IMR-90 (cell line): ENCODE measurements at regions not wholly inside any gene's neighbourhood (a gene's known extent, or its start where the extent isn't known, plus 50 kb on each side); places are given as distances from the start of the nearest gene placed in this dataset.

Source experiments
- ATAC-seq: fragments of 200-7000 bp; cut with Tn5 transposase; 2 replicates; pipeline ENCODE4 v1.9.1; 2020; ENCODE audit warnings: low read depth, mild to moderate bottlenecking, moderate library complexity
- BruUV-seq: library from RNA; stranded (reverse); fragments of 400-500 nt; replicated peaks from 2 replicates; lab custom pipeline; 2021; lab: Mats Ljungman, UMichigan
- CTCF ChIA-PET: fragments of 300-600 bp; formaldehyde crosslinking; extraction: SDS; loops from one replicate; lab custom pipeline; 2021; ENCODE audit warnings: antibody characterized with exemption; lab: Yijun Ruan, JAX
- POLR2A ChIA-PET: fragments of 300-600 bp; sonication (Branson Sonifier 250); formaldehyde crosslinking; loops from one replicate; lab custom pipeline; 2022; ENCODE audit warnings: antibody characterized with exemption; ENCODE audit not compliant: unreplicated experiment; lab: Charles Lee
- DNase-seq: peaks from one replicate; pipeline ENCODE4 v3.0.0; 2013
- H2AFZ ChIP-seq: replicated peaks from 2 replicates; pipeline ENCODE3; 2013; ENCODE audit warnings: low read length, mild to moderate bottlenecking; ENCODE audit not compliant: poor library complexity
- H2AK5ac ChIP-seq: 2 replicates; pipeline ENCODE4 v1.6.1; 2013; ENCODE audit warnings: low read depth, low read length, inconsistent platforms
- H2AK9ac ChIP-seq: replicated peaks from 2 replicates; pipeline ENCODE3; 2013; ENCODE audit warnings: mild to moderate bottlenecking, low read depth, low read length, moderate library complexity; ENCODE audit not compliant: poor library complexity
- H2BK120ac ChIP-seq: 2 replicates; pipeline ENCODE4 v1.6.1; 2013; ENCODE audit warnings: low read depth, low read length, inconsistent platforms
- H2BK15ac ChIP-seq: 3 replicates; pipeline ENCODE4 v1.6.1; 2013; ENCODE audit warnings: low read depth, low read length, inconsistent platforms
- H2BK20ac ChIP-seq: 2 replicates; pipeline ENCODE4 v1.6.1; 2013; ENCODE audit warnings: low read depth, mild to moderate bottlenecking, inconsistent platforms, low read length, moderate library complexity
- H2BK5ac ChIP-seq: 2 replicates; pipeline ENCODE4 v1.6.1; 2013; ENCODE audit warnings: mild to moderate bottlenecking, low read depth, low read length, inconsistent platforms; ENCODE audit not compliant: poor library complexity, severe bottlenecking
- H3K14ac ChIP-seq: replicated peaks from 2 replicates; pipeline ENCODE4 v1.6.1; 2013; ENCODE audit warnings: low read depth, low read length, inconsistent platforms
- H3K18ac ChIP-seq: 2 replicates; pipeline ENCODE4 v1.6.1; 2013; ENCODE audit warnings: low read depth, low read length, control low read depth
- H3K23ac ChIP-seq: 2 replicates; pipeline ENCODE4 v1.6.1; 2013; ENCODE audit warnings: low read depth, low read length, inconsistent platforms
- H3K27ac ChIP-seq: 2 replicates; pipeline ENCODE4 v1.5.1; 2013; ENCODE audit warnings: mild to moderate bottlenecking, control low read depth, low read length; ENCODE audit not compliant: insufficient read depth
- H3K27me3 ChIP-seq: 2 replicates; pipeline ENCODE4 v1.6.1; 2013; ENCODE audit warnings: low read length; ENCODE audit not compliant: control insufficient read depth, insufficient read depth
- H3K36me3 ChIP-seq: 2 replicates; pipeline ENCODE4 v1.6.1; 2013; ENCODE audit warnings: low read length, mixed read lengths; ENCODE audit not compliant: control insufficient read depth, insufficient read depth
- H3K4ac ChIP-seq: 2 replicates; pipeline ENCODE4 v1.6.1; 2013; ENCODE audit warnings: low read depth, low read length, inconsistent platforms
- H3K4me1 ChIP-seq: 2 replicates; pipeline ENCODE4 v1.6.1; 2013; ENCODE audit warnings: low read length, mixed read lengths; ENCODE audit not compliant: control insufficient read depth, insufficient read depth
- H3K4me2 ChIP-seq: 2 replicates; pipeline ENCODE4 v1.6.1; 2013; ENCODE audit warnings: low read depth, mild to moderate bottlenecking, control low read depth, low read length, moderate library complexity
- H3K4me3 ChIP-seq: 2 replicates; pipeline ENCODE4 v1.5.1; 2013; ENCODE audit warnings: low read depth, mild to moderate bottlenecking, control low read depth, low read length, moderate library complexity; ENCODE audit not compliant: insufficient read depth
- H3K56ac ChIP-seq: 2 replicates; pipeline ENCODE4 v1.6.1; 2013; ENCODE audit warnings: low read length, inconsistent platforms; ENCODE audit not compliant: insufficient read depth; ENCODE audit errors: extremely low read depth
- H3K79me1 ChIP-seq, 2 experiments: 2 replicates each; pipeline ENCODE4 v1.6.1; 2013; ENCODE audit warnings: low read length in 2 of 2, inconsistent platforms in 1 of 2, low read depth in 1 of 2
- H3K9ac ChIP-seq: 2 replicates; pipeline ENCODE4 v1.6.1; 2013; ENCODE audit warnings: low read depth, low read length, control low read depth
- H3K9me1 ChIP-seq: 2 replicates; pipeline ENCODE4 v1.6.1; 2013; ENCODE audit warnings: low read length, inconsistent platforms; ENCODE audit not compliant: insufficient read depth
- H3K9me3 ChIP-seq: 2 replicates; pipeline ENCODE4 v1.6.1; 2013; ENCODE audit warnings: low read length; ENCODE audit not compliant: control insufficient read depth, insufficient read depth
- H4K20me1 ChIP-seq: 2 replicates; pipeline ENCODE4 v1.6.1; 2013; ENCODE audit warnings: low read length, inconsistent platforms; ENCODE audit not compliant: insufficient read depth
- H4K5ac ChIP-seq: 2 replicates; pipeline ENCODE4 v1.6.1; 2013; ENCODE audit warnings: mild to moderate bottlenecking, low read depth, low read length, control low read depth
- H4K8ac ChIP-seq, 2 experiments: 2 replicates each; pipeline ENCODE4 v1.6.1; 2013; ENCODE audit warnings: low read depth in 2 of 2, low read length in 2 of 2, control low read depth in 1 of 2, inconsistent platforms in 1 of 2
- H4K91ac ChIP-seq: 2 replicates; pipeline ENCODE4 v1.6.1; 2013; ENCODE audit warnings: low read depth, low read length, inconsistent platforms; ENCODE audit not compliant: insufficient read depth
- BHLHE40 ChIP-seq: fragments of 150-350 bp; IDR thresholded peaks from 2 replicates; pipeline ENCODE4 v1.6.1; 2016; ENCODE audit warnings: mild to moderate bottlenecking, low read depth, low read length
- CEBPB ChIP-seq: IDR thresholded peaks from 2 replicates; pipeline ENCODE4 v1.6.1; 2012; ENCODE audit warnings: low read depth, low read length, improper control_type of control experiment
- CHD1 ChIP-seq: IDR thresholded peaks from 2 replicates; pipeline ENCODE4 v1.6.1; 2012; ENCODE audit warnings: low read depth, low read length, improper control_type of control experiment
- CTCF ChIP-seq: conservative IDR thresholded peaks from 2 replicates; pipeline ENCODE4 v1.5.1; 2012; ENCODE audit warnings: mild to moderate bottlenecking, low read depth, low read length, improper control_type of control experiment
- ELK1 ChIP-seq: fragments of 150-350 bp; IDR thresholded peaks from 2 replicates; pipeline ENCODE4 v1.6.1; 2016; ENCODE audit warnings: low read depth, mild to moderate bottlenecking, low read length, moderate library complexity, borderline replicate concordance
- FOS ChIP-seq: fragments of 150-350 bp; IDR thresholded peaks from 2 replicates; pipeline ENCODE4 v1.6.1; 2016; ENCODE audit warnings: low read depth, low read length
- MAFK ChIP-seq: IDR thresholded peaks from 2 replicates; pipeline ENCODE4 v1.6.1; 2012; ENCODE audit warnings: low read depth, low read length, improper control_type of control experiment
- MAZ ChIP-seq: IDR thresholded peaks from 2 replicates; pipeline ENCODE4 v1.6.1; 2012; ENCODE audit warnings: low read depth, mild to moderate bottlenecking, low read length, improper control_type of control experiment, moderate library complexity, borderline replicate concordance
- MXI1 ChIP-seq: IDR thresholded peaks from 2 replicates; pipeline ENCODE4 v1.6.1; 2012; ENCODE audit warnings: low read depth, mild to moderate bottlenecking, low read length, moderate library complexity, borderline replicate concordance
- NFE2L2 ChIP-seq: fragments of 150-350 bp; IDR thresholded peaks from 2 replicates; pipeline ENCODE4 v1.6.1; 2016; ENCODE audit warnings: low read depth, mild to moderate bottlenecking, low read length
- POLR2A ChIP-seq: IDR thresholded peaks from 2 replicates; pipeline ENCODE4 v1.6.1; 2012; ENCODE audit warnings: mild to moderate bottlenecking, low read depth, low read length
- RAD21 ChIP-seq: IDR thresholded peaks from 2 replicates; pipeline ENCODE4 v1.6.1; 2012; ENCODE audit warnings: low read length, improper control_type of control experiment
- RFX5 ChIP-seq: IDR thresholded peaks from 2 replicates; pipeline ENCODE4 v1.8.0; 2012; ENCODE audit warnings: low read depth, mild to moderate bottlenecking, low read length, moderate library complexity
- SMC3 ChIP-seq: fragments of 150-350 bp; IDR thresholded peaks from 2 replicates; pipeline ENCODE4 v1.6.1; 2016; ENCODE audit warnings: low read depth, mild to moderate bottlenecking, antibody characterized with exemption, low read length, moderate library complexity
- USF2 ChIP-seq: fragments of 150-350 bp; IDR thresholded peaks from 2 replicates; pipeline ENCODE4 v1.6.1; 2017; ENCODE audit warnings: mild to moderate bottlenecking, antibody characterized with exemption, low read length, low read depth
- WGBS, 2 experiments: methylation state at CpG; one replicate each; pipeline versions ENCODE4 v1.1.5 to v1.1.7; 2013; ENCODE audit warnings: missing lambda C conversion rate in 2 of 2; ENCODE audit not compliant: insufficient read length in 1 of 2; ENCODE audit errors: extremely low coverage in 2 of 2; 5-methylcytosine and 5-hydroxymethylcytosine counted together
- dilution Hi-C: fragments of 300-500 bp; cut with HindIII; formaldehyde crosslinking; loops from one replicate; pipeline ENCODE4 v1.14.3; 2018; ENCODE audit warnings: low sequenced_read_pairs; ENCODE audit not compliant: unreplicated experiment
- in situ Hi-C: fragments of 300-500 bp; cut with MboI; formaldehyde crosslinking; loops from 3 replicates; pipeline ENCODE4 v1.14.3; 2019; ENCODE audit warnings: low sequenced_read_pairs, inconsistent platforms, mixed read lengths
- intact Hi-C: fragments of 100-400 bp; cut with micrococcal nuclease; formaldehyde crosslinking; loops from 2 replicates; pipeline ENCODE4 v1.10.0; 2022

- no peak overlapping the region for H2BK120ac ChIP-seq
- H4K91ac ChIP-seq, result no peak overlapping the region
- peaks cover 43% of the 10 kb centered on the region for H3K9me1 ChIP-seq
- TF ChIP-seq CTCF (no peak), MAZ (no peak), ELK1 (no peak), FOS (no peak), BHLHE40 (no peak), NFE2L2 (no peak), CEBPB (no peak), POLR2A (no peak), RAD21 (no peak), CHD1 (no peak), MAFK (no peak), USF2 (no peak), RFX5 (no peak), MXI1 (no peak), SMC3 (no peak)
- no peaks in the 10 kb centered on the region for H3K9me3 ChIP-seq
- POLR2A ChIA-PET, result no interaction called here
- H2BK5ac ChIP-seq, result no peak overlapping the region
- no peak overlapping the region for H2BK20ac ChIP-seq
- DNase-seq (no peak), ATAC-seq (no peak)
- peak overlapping the region; percentile 37 for H2AFZ ChIP-seq
- no peak overlapping the region; a peak in 1 of 4 replicates for H4K8ac ChIP-seq
- peaks cover 27% of the 10 kb centered on the region for H3K4me1 ChIP-seq
- no peak overlapping the region for H4K5ac ChIP-seq
- H3K79me1 ChIP-seq, result peaks cover 52 to 98% of the 10 kb centered on the region in 2 experiments
- no CpG with 5 or more reads among the region's 10 CpGs for WGBS, 2 experiments
- H3K27ac ChIP-seq, result no peak overlapping the region
- no peak overlapping the region for H2AK9ac ChIP-seq
- CTCF ChIA-PET, result no interaction called here
- H2BK15ac ChIP-seq, result no peak overlapping the region
- H3K23ac ChIP-seq, result no peak overlapping the region
- H2AK5ac ChIP-seq, result no peak overlapping the region
- no TSS peak for BruUV-seq
- H3K4ac ChIP-seq, result no peak overlapping the region
- no peaks in the 10 kb centered on the region for H3K27me3 ChIP-seq
- dilution Hi-C loops, result no loop called here
- no peak overlapping the region for H3K9ac ChIP-seq
- no peak overlapping the region for H3K4me2 ChIP-seq
- H3K56ac ChIP-seq, result no peak overlapping the region
- H3K18ac ChIP-seq, result no peak overlapping the region
- in situ Hi-C loops, result loop anchor here (25.0 kb wide), 1 partner anchor 470 kb away; the partner anchor contains the start of gene INHBB
- intact Hi-C loops, result no loop called here
- H3K36me3 ChIP-seq, result peaks cover 28% of the 10 kb centered on the region
- no peak overlapping the region for H3K14ac ChIP-seq
- H3K4me3 ChIP-seq, result no peak overlapping the region
- H4K20me1 ChIP-seq, result peaks cover 96% of the 10 kb centered on the region
These were observed 72.1 kb downstream of the GLI2 start for GRCh38 chr2:120807751-120808150.
